ENCODE measurements at regions not wholly inside any gene's neighbourhood (a gene's known extent, or its start where the extent isn't known, plus 50 kb on each side); places are given as distances from the start of the nearest gene placed in this dataset.
"Not testable (repeated sequence)": the region's sequence is repeated elsewhere in the genome, so short reads cannot be mapped to it uniquely, and the experiment has no call there.

GRCh38 chr2:157004789-157005188, 252.7 kb upstream of the GALNT5 start:
- Histone ChIP-seq H3K36me3 (ENCODE audit: control insufficient read depth in 4 of 4, insufficient read depth in 4 of 4, low read length in 4 of 4) (no peaks in the 10 kb centered on the region), H3K9ac (ENCODE audit: insufficient read depth in 1 of 2, low read length in 2 of 2) (no peak overlapping the region), H3K4me1 (ENCODE audit: control insufficient read depth in 5 of 5, insufficient read depth in 5 of 5, low read length in 5 of 5) (no peaks in the 10 kb centered on the region), H3K27me3 (ENCODE audit: control insufficient read depth in 3 of 3, insufficient read depth in 3 of 3, low read length in 2 of 3) (no peaks in the 10 kb centered on the region), H3K4me3 (no peak overlapping the region), H3K9me3 (ENCODE audit: control insufficient read depth in 4 of 4, insufficient read depth in 3 of 4, low read length in 3 of 4) (peaks cover 0 to 3% (median 0%) of the 10 kb centered on the region in 4 donors), H3K27ac (ENCODE audit: low read depth in 1 of 2, low read length in 1 of 2) (no peak overlapping the region)
- TF ChIP-seq CTCF (IDR thresholded peaks at IDR 0.05; ENCODE audit: control extremely low read depth, extremely low read depth) = no peak
- ATAC-seq (ENCODE audit: insufficient read depth, low FRiP score) (no peak), DNase-seq (no peak)
- 85 to 88% methylated on average over 2 of the region's 2 CpGs for WGBS, 2 donors

DNA sequence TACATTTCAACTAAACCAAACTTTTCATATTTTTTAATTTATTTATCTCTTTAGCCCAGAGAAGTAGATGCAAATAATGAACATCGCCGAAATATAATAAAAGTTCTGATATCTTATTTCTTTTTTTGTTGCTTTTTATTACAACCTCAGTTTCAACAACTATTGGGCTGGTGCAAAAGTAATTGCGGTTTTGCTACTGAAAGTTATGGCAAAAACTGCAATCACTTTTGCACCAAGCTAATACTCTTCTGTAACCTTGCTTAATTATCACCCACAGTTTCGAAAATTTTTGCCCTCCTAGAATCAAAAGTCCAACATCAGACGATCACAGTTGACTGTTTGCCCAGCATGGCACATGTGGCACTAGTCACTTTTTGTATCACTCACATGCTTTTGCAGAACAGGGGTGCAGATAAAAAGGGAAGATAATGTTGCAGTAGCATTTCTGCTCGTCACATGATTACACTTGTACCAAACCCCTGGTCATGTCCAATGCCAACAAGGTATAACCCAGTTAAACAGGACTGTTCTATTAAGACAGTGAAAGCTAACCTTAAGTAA, 242.4 kb upstream of the GALNT5 start:
- no peak overlapping the region for H3K27ac ChIP-seq (ENCODE audit: low read depth in 1 of 2, low read length in 1 of 2)
- no peak for DNase-seq
- no peaks in the 10 kb centered on the region for H3K27me3 ChIP-seq (ENCODE audit: control insufficient read depth in 3 of 3, insufficient read depth in 3 of 3, low read length in 2 of 3)
- 86 to 87% methylated on average over 6 of the region's 6 CpGs for WGBS, 2 donors
- no peak for TF ChIP-seq CTCF (IDR thresholded peaks at IDR 0.05; ENCODE audit: control extremely low read depth, extremely low read depth)
- no peaks in the 10 kb centered on the region for H3K36me3 ChIP-seq (ENCODE audit: control insufficient read depth in 4 of 4, insufficient read depth in 4 of 4, low read length in 4 of 4)
- no peaks in the 10 kb centered on the region for H3K4me1 ChIP-seq (ENCODE audit: control insufficient read depth in 5 of 5, insufficient read depth in 5 of 5, low read length in 5 of 5)
- H3K9ac ChIP-seq (ENCODE audit: insufficient read depth in 1 of 2, low read length in 2 of 2) = no peak overlapping the region
- H3K4me3 ChIP-seq = no peak overlapping the region
- no peaks in the 10 kb centered on the region for H3K9me3 ChIP-seq (ENCODE audit: control insufficient read depth in 4 of 4, insufficient read depth in 3 of 4, low read length in 3 of 4)
- ATAC-seq (ENCODE audit: insufficient read depth, low FRiP score) = no peak

- H3K36me3 ChIP-seq (ENCODE audit: control insufficient read depth in 4 of 4, insufficient read depth in 4 of 4, low read length in 4 of 4); H3K9me3 ChIP-seq (ENCODE audit: control insufficient read depth in 4 of 4, insufficient read depth in 3 of 4, low read length in 3 of 4); H3K9ac ChIP-seq (ENCODE audit: insufficient read depth in 1 of 2, low read length in 2 of 2); H3K4me1 ChIP-seq (ENCODE audit: control insufficient read depth in 5 of 5, insufficient read depth in 5 of 5, low read length in 5 of 5); H3K27me3 ChIP-seq (ENCODE audit: control insufficient read depth in 3 of 3, insufficient read depth in 3 of 3, low read length in 2 of 3); DNase-seq; H3K4me3 ChIP-seq; H3K27ac ChIP-seq (ENCODE audit: low read depth in 1 of 2, low read length in 1 of 2); ATAC-seq (ENCODE audit: insufficient read depth, low FRiP score): not testable (repeated sequence)
- WGBS, 2 donors = 65 to 76% methylated on average over 1 of the region's 1 CpG
These were observed 234.2 kb upstream of the GALNT5 start for GRCh38 chr2:157023264-157023663.

DNA sequence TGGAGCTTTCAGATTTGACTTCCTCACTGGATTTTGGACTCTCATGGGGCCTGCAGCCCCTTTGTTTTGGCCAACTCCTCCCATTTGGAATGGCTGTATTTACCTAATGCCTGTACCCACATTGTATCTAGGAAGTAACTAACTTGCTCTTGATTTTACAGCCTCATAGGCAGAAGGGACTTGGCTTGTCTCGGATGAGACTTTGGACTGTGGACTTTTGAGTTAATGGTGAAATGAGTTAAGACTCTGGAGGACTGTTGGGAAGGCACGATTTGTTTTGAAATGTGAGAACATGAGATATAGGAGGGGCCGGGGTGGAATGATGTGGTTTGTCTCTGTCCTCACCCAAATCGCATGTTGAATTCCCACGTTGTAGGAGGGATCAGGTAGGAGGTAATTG, 233.4 kb upstream of the GALNT5 start:
- TF ChIP-seq CTCF (IDR thresholded peaks at IDR 0.05; ENCODE audit: control extremely low read depth, extremely low read depth) = no peak
- DNase-seq (no peak), ATAC-seq (ENCODE audit: insufficient read depth, low FRiP score) (no peak)
- Histone ChIP-seq H3K9ac (ENCODE audit: insufficient read depth in 1 of 2, low read length in 2 of 2) (no peak overlapping the region), H3K27ac (ENCODE audit: low read depth in 1 of 2, low read length in 1 of 2) (no peak overlapping the region), H3K36me3 (ENCODE audit: control insufficient read depth in 4 of 4, insufficient read depth in 4 of 4, low read length in 4 of 4) (no peaks in the 10 kb centered on the region), H3K27me3 (ENCODE audit: control insufficient read depth in 3 of 3, insufficient read depth in 3 of 3, low read length in 2 of 3) (no peaks in the 10 kb centered on the region), H3K4me3 (no peak overlapping the region), H3K4me1 (ENCODE audit: control insufficient read depth in 5 of 5, insufficient read depth in 5 of 5, low read length in 5 of 5) (no peaks in the 10 kb centered on the region), H3K9me3 (ENCODE audit: control insufficient read depth in 4 of 4, insufficient read depth in 3 of 4, low read length in 3 of 4) (peaks cover 0 to 6% (median 2%) of the 10 kb centered on the region in 4 donors)
- WGBS, 2 donors = 84 to 93% methylated on average over 5 of the region's 5 CpGs

Data from lung (tissue), 11 donors.